Lung (tissue), 11 donors: ENCODE measurements at regions not wholly inside any gene's neighbourhood (a gene's known extent, or its start where the extent isn't known, plus 50 kb on each side); places are given as distances from the start of the nearest gene placed in this dataset.

ENCODE experiments used
- ATAC-seq: fragments of 200-7000 bp; cut with Tn5 transposase; one replicate; pipeline ENCODE4 v1.9.1; 2020; ENCODE audit warnings: moderate number of reproducible peaks; ENCODE audit not compliant: insufficient read depth, low FRiP score
- DNase-seq, 3 donors: peaks; one replicate each; pipeline ENCODE4 v3.0.0-alpha.2; 2013 to 2017
- H3K27ac ChIP-seq, 2 donors: one replicate each; pipeline ENCODE4 v1.5.1; 2013; ENCODE audit warnings: mild to moderate bottlenecking in 2 of 2, moderate library complexity in 2 of 2, control low read depth in 1 of 2, inconsistent platforms in 1 of 2, low read depth in 1 of 2, low read length in 1 of 2
- H3K27me3 ChIP-seq, 3 donors: one replicate each; pipeline ENCODE4 v1.5.1; 2013; ENCODE audit warnings: low read length in 2 of 3; ENCODE audit not compliant: control insufficient read depth in 3 of 3, insufficient read depth in 3 of 3
- H3K36me3 ChIP-seq, 4 donors: one replicate each; pipeline ENCODE4 v1.5.1; 2013; ENCODE audit warnings: low read length in 4 of 4, mild to moderate bottlenecking in 1 of 4, moderate library complexity in 1 of 4; ENCODE audit not compliant: control insufficient read depth in 4 of 4, insufficient read depth in 4 of 4
- H3K4me1 ChIP-seq, 5 donors: one replicate each; pipeline ENCODE4 v1.5.1; 2013; ENCODE audit warnings: low read length in 5 of 5, mild to moderate bottlenecking in 2 of 5, moderate library complexity in 1 of 5; ENCODE audit not compliant: control insufficient read depth in 5 of 5, insufficient read depth in 5 of 5
- H3K4me3 ChIP-seq: one replicate; pipeline ENCODE4 v1.5.1; 2013; ENCODE audit warnings: mild to moderate bottlenecking, control low read depth, moderate library complexity
- H3K9ac ChIP-seq, 2 donors: one replicate each; pipeline ENCODE4 v1.5.1; 2013; ENCODE audit warnings: low read length in 2 of 2, control low read depth in 1 of 2; ENCODE audit not compliant: insufficient read depth in 1 of 2
- H3K9me3 ChIP-seq, 4 donors: one replicate each; pipeline ENCODE4 v1.5.1; 2013; ENCODE audit warnings: low read length in 3 of 4, mild to moderate bottlenecking in 1 of 4, moderate library complexity in 1 of 4; ENCODE audit not compliant: control insufficient read depth in 4 of 4, insufficient read depth in 3 of 4
- CTCF ChIP-seq: IDR thresholded peaks from 2 replicates; pipeline ENCODE4 v1.5.1; 2012; ENCODE audit warnings: mild to moderate bottlenecking; ENCODE audit errors: control extremely low read depth, extremely low read depth
- WGBS, 2 donors: extraction: QIAGEN DNeasy Blood & Tissue Kit; methylation state at CpG; one replicate each; pipeline ENCODE4 v1.1.7; 2013; 5-methylcytosine and 5-hydroxymethylcytosine counted together
- donor health status: control.
- donor health status: control.
- donor health status: Bipolar disorder and iron deficiency.
- donor health status: healthy.
- donor health status: DM: yes; HTN: yes; CAD: no.

- Histone ChIP-seq H3K9ac (no peak overlapping the region), H3K27ac (no peak overlapping the region), H3K9me3 (no peaks in the 10 kb centered on the region), H3K4me3 (no peak overlapping the region), H3K36me3 (no peaks in the 10 kb centered on the region), H3K27me3 (no peaks in the 10 kb centered on the region), H3K4me1 (peaks cover 0 to 1% (median 0%) of the 10 kb centered on the region in 5 donors)
- no peak for ATAC-seq
- no peak for TF ChIP-seq CTCF
- peak in 1 of 3 donors; percentile 23 for DNase-seq
- 87 to 88% methylated on average over 3 of the region's 3 CpGs for WGBS, 2 donors
These were observed 152.5 kb downstream of the DMRT2 start for GRCh38 chr9:1202512-1203280.

GRCh38 chr9:1207686-1208085 lies 157.5 kb downstream of the DMRT2 start:
- 89 to 96% methylated on average over 3 of the region's 3 CpGs for WGBS, 2 donors
- peaks cover 0 to 4% (median 0%) of the 10 kb centered on the region in 4 donors for H3K9me3 ChIP-seq
- no peak for ATAC-seq

GRCh38 chr9:1208157-1208556 lies 158.0 kb downstream of the DMRT2 start:
- ATAC-seq = no peak
- WGBS, 2 donors = 79 to 83% methylated on average over 2 of the region's 2 CpGs
- TF ChIP-seq CTCF = no peak
- H3K9ac ChIP-seq = no peak overlapping the region
- no peaks in the 10 kb centered on the region for H3K4me1 ChIP-seq
- DNase-seq = no peak
- H3K27me3 ChIP-seq = no peaks in the 10 kb centered on the region
- no peak overlapping the region for H3K27ac ChIP-seq
- H3K36me3 ChIP-seq = no peaks in the 10 kb centered on the region
- no peak overlapping the region for H3K4me3 ChIP-seq
- peaks cover 0 to 4% (median 0%) of the 10 kb centered on the region in 4 donors for H3K9me3 ChIP-seq

More at GRCh38 chr9:1207686-1208085, 157.5 kb downstream of the DMRT2 start:
- TF ChIP-seq CTCF = no peak
- Histone ChIP-seq H3K27me3 (no peaks in the 10 kb centered on the region), H3K9ac (no peak overlapping the region), H3K36me3 (no peaks in the 10 kb centered on the region), H3K27ac (no peak overlapping the region), H3K4me1 (no peaks in the 10 kb centered on the region), H3K4me3 (no peak overlapping the region)
- no peak for DNase-seq
